MM.1S (cell line): ENCODE measurements at regions not wholly inside any gene's neighbourhood (a gene's known extent, or its start where the extent isn't known, plus 50 kb on each side); places are given as distances from the start of the nearest gene placed in this dataset.
"Not testable (repeated sequence)": the region's sequence is repeated elsewhere in the genome, so short reads cannot be mapped to it uniquely, and the experiment has no call there.

ENCODE experiments used
- CTCF ChIP-seq: fragments of 300-600 bp; sonication (generic); IDR thresholded peaks from 2 replicates; pipeline ENCODE4 v1.5.1; 2016; ENCODE audit warnings: antibody characterized with exemption, low read length, mixed read lengths
- EZH2phosphoT487 ChIP-seq: fragments of 300-600 bp; sonication (generic); IDR thresholded peaks from 2 replicates; pipeline ENCODE4 v1.6.1; 2018; ENCODE audit warnings: antibody characterized with exemption, low read length

GRCh38 chr2:131923287-131923686 is 238.5 kb downstream of the ANKRD30BL start:
- not testable (repeated sequence) for TF ChIP-seq CTCF, EZH2phosphoT487
